ENCODE measurements at regions not wholly inside any gene's neighbourhood (a gene's known extent, or its start where the extent isn't known, plus 50 kb on each side); places are given as distances from the start of the nearest gene placed in this dataset.

GRCh38 chr4:60173103-60173502, 1027.0 kb upstream of the ADGRL3 start:
- H3K36me3 ChIP-seq (replicated peaks; ENCODE audit: control insufficient read depth, insufficient read depth, low read length), result no peaks in the 10 kb centered on the region
- no peak overlapping the region for H3K4me3 ChIP-seq (ENCODE audit: insufficient read depth, low read depth, low read length)

GRCh38 chr4:60173718-60174117, 1026.4 kb upstream of the ADGRL3 start:
- Histone ChIP-seq H3K36me3 (replicated peaks; ENCODE audit: control insufficient read depth, insufficient read depth, low read length) (no peaks in the 10 kb centered on the region), H3K27me3 (ENCODE audit: control insufficient read depth, insufficient read depth, low read length) (no peaks in the 10 kb centered on the region), H3K4me3 (ENCODE audit: insufficient read depth, low read depth, low read length) (no peak overlapping the region)
- DNase-seq, result no peak

More at GRCh38 chr4:60173103-60173502, 1027.0 kb upstream of the ADGRL3 start:
- no peak for DNase-seq
- no peaks in the 10 kb centered on the region for H3K27me3 ChIP-seq (ENCODE audit: control insufficient read depth, insufficient read depth, low read length)

- H3K36me3 ChIP-seq (replicated peaks; ENCODE audit: control insufficient read depth, insufficient read depth, low read length), result no peaks in the 10 kb centered on the region
- DNase-seq, result no peak
These were observed 1024.9 kb upstream of the ADGRL3 start for GRCh38 chr4:60175241-60175640.

GRCh38 chr4:60187428-60187827, 1012.7 kb upstream of the ADGRL3 start:
- H3K36me3 ChIP-seq (replicated peaks; ENCODE audit: control insufficient read depth, insufficient read depth, low read length), result no peaks in the 10 kb centered on the region
- DNase-seq, result no peak
- H3K27me3 ChIP-seq (ENCODE audit: control insufficient read depth, insufficient read depth, low read length), result no peaks in the 10 kb centered on the region

More at GRCh38 chr4:60175241-60175640, 1024.9 kb upstream of the ADGRL3 start:
- no peak overlapping the region for H3K4me3 ChIP-seq (ENCODE audit: insufficient read depth, low read depth, low read length)
- no peaks in the 10 kb centered on the region for H3K27me3 ChIP-seq (ENCODE audit: control insufficient read depth, insufficient read depth, low read length)

GRCh38 chr4:60189286-60189685, 1010.8 kb upstream of the ADGRL3 start:
- Histone ChIP-seq H3K4me3 (ENCODE audit: insufficient read depth, low read depth, low read length) (no peak overlapping the region), H3K27me3 (ENCODE audit: control insufficient read depth, insufficient read depth, low read length) (no peaks in the 10 kb centered on the region), H3K36me3 (replicated peaks; ENCODE audit: control insufficient read depth, insufficient read depth, low read length) (no peaks in the 10 kb centered on the region)
- DNase-seq, result no peak

More at GRCh38 chr4:60187428-60187827, 1012.7 kb upstream of the ADGRL3 start:
- H3K4me3 ChIP-seq (ENCODE audit: insufficient read depth, low read depth, low read length), result no peak overlapping the region

- no peaks in the 10 kb centered on the region for H3K36me3 ChIP-seq (replicated peaks; ENCODE audit: control insufficient read depth, insufficient read depth, low read length)
- no peak for DNase-seq
- no peak overlapping the region for H3K4me3 ChIP-seq (ENCODE audit: insufficient read depth, low read depth, low read length)
- H3K27me3 ChIP-seq (ENCODE audit: control insufficient read depth, insufficient read depth, low read length), result no peaks in the 10 kb centered on the region
These were observed 1005.9 kb upstream of the ADGRL3 start for GRCh38 chr4:60194214-60194613.

GRCh38 chr4:60195256-60195655, 1004.9 kb upstream of the ADGRL3 start:
- Histone ChIP-seq H3K27me3 (ENCODE audit: control insufficient read depth, insufficient read depth, low read length) (no peaks in the 10 kb centered on the region), H3K4me3 (ENCODE audit: insufficient read depth, low read depth, low read length) (no peak overlapping the region)
- DNase-seq, result no peak

GRCh38 chr4:60201052-60201673, 999.0 kb upstream of the ADGRL3 start:
- peak; percentile 13 for DNase-seq
- no peak overlapping the region for H3K4me3 ChIP-seq (ENCODE audit: insufficient read depth, low read depth, low read length)
- H3K36me3 ChIP-seq (replicated peaks; ENCODE audit: control insufficient read depth, insufficient read depth, low read length), result no peaks in the 10 kb centered on the region
- H3K27me3 ChIP-seq (ENCODE audit: control insufficient read depth, insufficient read depth, low read length), result no peaks in the 10 kb centered on the region

More at GRCh38 chr4:60195256-60195655, 1004.9 kb upstream of the ADGRL3 start:
- H3K36me3 ChIP-seq (replicated peaks; ENCODE audit: control insufficient read depth, insufficient read depth, low read length), result no peaks in the 10 kb centered on the region

- no peak for DNase-seq
- Histone ChIP-seq H3K36me3 (replicated peaks; ENCODE audit: control insufficient read depth, insufficient read depth, low read length) (no peaks in the 10 kb centered on the region), H3K4me3 (ENCODE audit: insufficient read depth, low read depth, low read length) (no peak overlapping the region), H3K27me3 (ENCODE audit: control insufficient read depth, insufficient read depth, low read length) (no peaks in the 10 kb centered on the region)
These were observed 990.5 kb upstream of the ADGRL3 start for GRCh38 chr4:60209588-60209987.

GRCh38 chr4:60215906-60216305, 984.2 kb upstream of the ADGRL3 start:
- no peak for DNase-seq
- Histone ChIP-seq H3K27me3 (ENCODE audit: control insufficient read depth, insufficient read depth, low read length) (no peaks in the 10 kb centered on the region), H3K4me3 (ENCODE audit: insufficient read depth, low read depth, low read length) (no peak overlapping the region), H3K36me3 (replicated peaks; ENCODE audit: control insufficient read depth, insufficient read depth, low read length) (no peaks in the 10 kb centered on the region)

GRCh38 chr4:60216752-60217151, 983.4 kb upstream of the ADGRL3 start:
- Histone ChIP-seq H3K4me3 (ENCODE audit: insufficient read depth, low read depth, low read length) (no peak overlapping the region), H3K36me3 (replicated peaks; ENCODE audit: control insufficient read depth, insufficient read depth, low read length) (no peaks in the 10 kb centered on the region), H3K27me3 (ENCODE audit: control insufficient read depth, insufficient read depth, low read length) (no peaks in the 10 kb centered on the region)
- no peak for DNase-seq

- Histone ChIP-seq H3K27me3 (ENCODE audit: control insufficient read depth, insufficient read depth, low read length) (no peaks in the 10 kb centered on the region), H3K36me3 (replicated peaks; ENCODE audit: control insufficient read depth, insufficient read depth, low read length) (no peaks in the 10 kb centered on the region), H3K4me3 (ENCODE audit: insufficient read depth, low read depth, low read length) (no peak overlapping the region)
- DNase-seq, result no peak
These were observed 978.3 kb upstream of the ADGRL3 start for GRCh38 chr4:60221866-60222265.

GRCh38 chr4:60223208-60223923, 976.8 kb upstream of the ADGRL3 start:
- Histone ChIP-seq H3K36me3 (replicated peaks; ENCODE audit: control insufficient read depth, insufficient read depth, low read length) (no peaks in the 10 kb centered on the region), H3K4me3 (ENCODE audit: insufficient read depth, low read depth, low read length) (no peak overlapping the region), H3K27me3 (ENCODE audit: control insufficient read depth, insufficient read depth, low read length) (no peaks in the 10 kb centered on the region)
- no peak for DNase-seq

GRCh38 chr4:60241866-60242265, 958.3 kb upstream of the ADGRL3 start:
- no peaks in the 10 kb centered on the region for H3K36me3 ChIP-seq (replicated peaks; ENCODE audit: control insufficient read depth, insufficient read depth, low read length)
- H3K27me3 ChIP-seq (ENCODE audit: control insufficient read depth, insufficient read depth, low read length), result no peaks in the 10 kb centered on the region
- no peak for DNase-seq
- no peak overlapping the region for H3K4me3 ChIP-seq (ENCODE audit: insufficient read depth, low read depth, low read length)

GRCh38 chr4:60249784-60250183, 950.3 kb upstream of the ADGRL3 start:
- Histone ChIP-seq H3K27me3 (ENCODE audit: control insufficient read depth, insufficient read depth, low read length) (no peaks in the 10 kb centered on the region), H3K36me3 (replicated peaks; ENCODE audit: control insufficient read depth, insufficient read depth, low read length) (no peaks in the 10 kb centered on the region), H3K4me3 (ENCODE audit: insufficient read depth, low read depth, low read length) (no peak overlapping the region)
- DNase-seq, result no peak

Measured in H7 (cell line).